Smooth muscle cell (in vitro differentiated cells): ENCODE measurements at regions not wholly inside any gene's neighbourhood (a gene's known extent, or its start where the extent isn't known, plus 50 kb on each side); places are given as distances from the start of the nearest gene placed in this dataset.

Experiments
- DNase-seq: peaks from one replicate; lab custom pipeline; 2025; ENCODE audit not compliant: unreplicated experiment; lab: John Stamatoyannopoulos, UW
- H2AFZ ChIP-seq: fragments of 200-600 bp; sonication (generic); 2 replicates; pipeline ENCODE4 v1.6.0; 2016; ENCODE audit warnings: antibody characterized with exemption, low read depth, mild to moderate bottlenecking
- H3F3A ChIP-seq: fragments of 200-600 bp; sonication (generic); 2 replicates; pipeline ENCODE4 v1.6.0; 2017; ENCODE audit warnings: antibody characterized with exemption, low read depth
- H3K27ac ChIP-seq: fragments of 200-600 bp; sonication (generic); 2 replicates; pipeline ENCODE4 v1.5.1; 2016; ENCODE audit warnings: low read depth, mild to moderate bottlenecking
- H3K27me3 ChIP-seq: fragments of 200-600 bp; sonication (generic); 2 replicates; pipeline ENCODE4 v1.6.1; 2016; ENCODE audit warnings: low read depth, mild to moderate bottlenecking
- H3K36me3 ChIP-seq: fragments of 200-600 bp; sonication (generic); 2 replicates; pipeline ENCODE4 v1.5.1; 2016; ENCODE audit warnings: low read depth
- H3K4me1 ChIP-seq: fragments of 200-600 bp; sonication (generic); 2 replicates; pipeline ENCODE4 v1.5.1; 2016; ENCODE audit warnings: low read depth
- H3K4me2 ChIP-seq: fragments of 200-600 bp; sonication (generic); 2 replicates; pipeline ENCODE4 v1.6.0; 2016; ENCODE audit warnings: mild to moderate bottlenecking
- H3K4me3 ChIP-seq: fragments of 200-600 bp; sonication (generic); 2 replicates; pipeline ENCODE4 v1.5.1; 2016; ENCODE audit warnings: mild to moderate bottlenecking
- H3K79me2 ChIP-seq: fragments of 200-600 bp; sonication (generic); 2 replicates; pipeline ENCODE4 v1.6.0; 2016; ENCODE audit warnings: low read depth, mild to moderate bottlenecking
- H3K9ac ChIP-seq: fragments of 200-600 bp; sonication (generic); 2 replicates; pipeline ENCODE4 v1.6.0; 2016; ENCODE audit warnings: low read depth
- H3K9me3 ChIP-seq: fragments of 200-600 bp; sonication (generic); replicated peaks from 2 replicates; pipeline ENCODE4 v1.5.1; 2016; ENCODE audit warnings: low read depth
- H4K20me1 ChIP-seq: fragments of 200-600 bp; sonication (generic); 2 replicates; pipeline ENCODE4 v1.6.0; 2016; ENCODE audit warnings: low read depth
- CTCF ChIP-seq: fragments of 200-600 bp; sonication (generic); IDR thresholded peaks from 2 replicates; pipeline ENCODE4 v1.5.1; 2017; ENCODE audit warnings: borderline replicate concordance, mild to moderate bottlenecking, antibody characterized with exemption; ENCODE audit not compliant: insufficient read depth, poor library complexity, severe bottlenecking
- WGBS: methylation state at CpG from one replicate; pipeline ENCODE4 v1.1.7; 2016; ENCODE audit warnings: low lambda C conversion rate; 5-methylcytosine and 5-hydroxymethylcytosine counted together

GRCh38 chr7:41298409-41298808 is 404.5 kb downstream of the INHBA start:
- H3K27ac ChIP-seq: no peak overlapping the region
- no peak overlapping the region for H3K4me3 ChIP-seq
- DNase-seq: no peak
- H3F3A ChIP-seq: no peaks in the 10 kb centered on the region
- H3K79me2 ChIP-seq: no peaks in the 10 kb centered on the region
- H3K9me3 ChIP-seq: no peaks in the 10 kb centered on the region
- H3K9ac ChIP-seq: no peak overlapping the region
- no peak overlapping the region for H2AFZ ChIP-seq
- no peaks in the 10 kb centered on the region for H3K27me3 ChIP-seq
- WGBS: 92% methylated on average over 2 of the region's 2 CpGs
- H4K20me1 ChIP-seq: no peaks in the 10 kb centered on the region
- no peaks in the 10 kb centered on the region for H3K36me3 ChIP-seq
- H3K4me1 ChIP-seq: no peaks in the 10 kb centered on the region
- H3K4me2 ChIP-seq: no peak overlapping the region
- TF ChIP-seq CTCF: no peak

DNA sequence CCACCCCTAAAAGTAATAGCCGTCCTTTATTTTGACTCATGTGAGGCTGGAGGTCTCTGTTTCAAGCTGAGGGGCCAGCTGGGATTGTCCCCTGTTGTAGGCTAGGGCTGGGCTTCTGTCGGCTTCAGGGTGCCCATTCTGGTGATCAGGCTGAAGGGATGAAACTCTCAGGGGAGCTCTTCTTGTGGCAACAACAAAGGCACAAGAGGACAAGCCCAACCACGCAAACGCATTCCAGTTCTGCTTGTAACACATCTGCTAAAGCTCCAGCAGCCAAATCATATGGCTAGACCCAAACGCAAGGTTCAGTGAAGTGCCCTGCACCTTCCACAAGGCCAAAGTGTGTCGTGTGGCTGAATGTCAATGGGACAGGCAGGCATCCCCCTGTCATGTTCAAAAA is 405.7 kb downstream of the INHBA start:
- Histone ChIP-seq H3K9me3 (no peaks in the 10 kb centered on the region), H3K27me3 (no peaks in the 10 kb centered on the region), H3K27ac (no peak overlapping the region), H4K20me1 (no peaks in the 10 kb centered on the region), H3K4me3 (no peak overlapping the region), H3K4me1 (no peaks in the 10 kb centered on the region), H3K36me3 (no peaks in the 10 kb centered on the region), H2AFZ (no peak overlapping the region), H3F3A (no peaks in the 10 kb centered on the region), H3K79me2 (no peaks in the 10 kb centered on the region), H3K4me2 (no peak overlapping the region), H3K9ac (no peak overlapping the region)
- TF ChIP-seq CTCF: no peak
- 86% methylated on average over 6 of the region's 6 CpGs for WGBS
- DNase-seq: no peak

DNA sequence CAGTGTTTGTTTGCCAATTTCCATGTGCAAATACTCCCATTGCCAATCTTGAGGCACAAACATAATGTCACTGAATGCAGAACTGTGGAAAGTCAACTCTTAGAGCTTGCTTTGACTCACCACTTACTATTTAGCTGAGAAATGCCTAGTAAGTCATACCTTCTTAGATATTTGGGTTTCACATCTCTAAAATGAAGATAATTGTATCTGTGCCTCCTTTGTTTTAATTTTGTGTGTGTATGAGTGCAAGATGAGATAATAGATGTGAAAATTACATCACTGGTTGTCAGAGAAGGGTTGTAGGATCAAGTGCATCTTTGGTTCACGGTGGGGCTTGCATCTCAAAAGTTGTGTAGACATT is 407.5 kb downstream of the INHBA start:
- no peaks in the 10 kb centered on the region for H3K36me3 ChIP-seq
- no peak overlapping the region for H3K9ac ChIP-seq
- H2AFZ ChIP-seq: no peak overlapping the region
- no peaks in the 10 kb centered on the region for H3K4me1 ChIP-seq
- H3K4me3 ChIP-seq: no peak overlapping the region
- H3K79me2 ChIP-seq: no peaks in the 10 kb centered on the region
- H3K9me3 ChIP-seq: no peaks in the 10 kb centered on the region
- no peak overlapping the region for H3K4me2 ChIP-seq
- no peak overlapping the region for H3K27ac ChIP-seq
- TF ChIP-seq CTCF: no peak
- no peaks in the 10 kb centered on the region for H3K27me3 ChIP-seq
- no peaks in the 10 kb centered on the region for H4K20me1 ChIP-seq
- no peak for DNase-seq
- 90% methylated on average over 1 of the region's 1 CpG for WGBS
- no peaks in the 10 kb centered on the region for H3F3A ChIP-seq

DNA sequence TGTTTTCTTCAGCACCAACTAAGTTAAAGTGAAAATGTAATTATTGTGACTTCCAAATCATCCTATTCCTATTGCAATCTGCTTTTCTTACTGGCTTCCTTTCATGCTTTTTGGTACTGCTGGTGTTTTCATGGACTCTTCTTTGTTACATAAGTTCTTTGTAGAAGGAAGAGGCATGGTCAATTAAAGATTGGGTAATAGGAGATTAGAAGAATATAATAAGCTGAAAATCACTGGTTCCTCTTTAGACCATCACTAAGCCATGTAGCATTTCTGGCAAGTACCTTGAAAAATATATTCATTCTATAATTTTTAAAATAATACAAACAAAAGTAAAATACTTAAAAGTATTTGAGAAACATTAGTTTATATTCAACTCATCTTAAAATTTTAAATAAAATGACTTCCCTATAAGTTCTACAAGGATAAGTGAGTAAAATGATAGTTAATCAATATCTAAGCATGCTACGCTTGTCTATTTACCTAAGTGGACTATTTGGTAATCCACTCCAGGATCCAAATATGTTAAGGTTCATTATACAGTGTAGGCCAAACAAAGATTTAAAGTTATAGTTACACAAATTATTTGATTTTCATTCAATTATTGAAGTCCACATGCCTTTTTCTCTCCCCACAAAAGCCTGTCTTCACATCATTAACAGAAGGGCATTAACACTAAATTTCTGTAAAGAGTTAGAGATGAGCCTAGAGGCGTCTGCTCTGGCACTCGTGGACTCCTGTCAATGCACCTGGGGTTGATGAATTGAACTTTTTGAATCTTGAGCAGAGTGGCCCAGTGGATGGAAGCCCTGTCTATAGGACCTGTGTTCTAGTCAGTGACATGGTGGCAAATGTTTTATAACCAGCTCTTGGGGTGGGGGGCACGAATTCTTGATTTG is 408.1 kb downstream of the INHBA start:
- Histone ChIP-seq H3K4me2 (no peak overlapping the region), H3K27me3 (no peaks in the 10 kb centered on the region), H2AFZ (no peak overlapping the region), H3K9ac (no peak overlapping the region), H4K20me1 (no peaks in the 10 kb centered on the region), H3K4me3 (no peak overlapping the region), H3K4me1 (no peaks in the 10 kb centered on the region), H3K36me3 (no peaks in the 10 kb centered on the region), H3K27ac (no peak overlapping the region), H3F3A (no peaks in the 10 kb centered on the region), H3K79me2 (no peaks in the 10 kb centered on the region), H3K9me3 (no peaks in the 10 kb centered on the region)
- no peak for DNase-seq
- WGBS: 85% methylated on average over 4 of the region's 4 CpGs
- TF ChIP-seq CTCF: no peak
